Fibroblast of lung (primary cell): ENCODE measurements at regions not wholly inside any gene's neighbourhood (a gene's known extent, or its start where the extent isn't known, plus 50 kb on each side); places are given as distances from the start of the nearest gene placed in this dataset.

Experiments
- DNase-seq, 2 donors: peaks; one replicate each; pipeline versions ENCODE4 v3.0.0 to v3.0.0-alpha.2; 2010; ENCODE audit warnings: low read depth in 2 of 2
- H2AFZ ChIP-seq: 2 replicates; pipeline ENCODE4 v1.5.1; 2012; ENCODE audit warnings: low read length, control low read depth, inconsistent platforms
- H3K27ac ChIP-seq: 2 replicates; pipeline ENCODE4 v1.5.1; 2011; ENCODE audit warnings: low read length, control low read depth; ENCODE audit not compliant: insufficient read depth
- H3K27me3 ChIP-seq: 2 replicates; pipeline ENCODE4 v1.5.1; 2011; ENCODE audit warnings: mild to moderate bottlenecking, low read length; ENCODE audit not compliant: control insufficient read depth, insufficient read depth
- H3K36me3 ChIP-seq: 2 replicates; pipeline ENCODE4 v1.5.1; 2011; ENCODE audit warnings: low read length; ENCODE audit not compliant: control insufficient read depth, insufficient read depth
- H3K4me1 ChIP-seq: 2 replicates; pipeline ENCODE4 v1.5.1; 2011; ENCODE audit warnings: low read length; ENCODE audit not compliant: control insufficient read depth, insufficient read depth; ENCODE audit errors: extremely low read depth
- H3K4me2 ChIP-seq: 2 replicates; pipeline ENCODE4 v1.5.1; 2011; ENCODE audit warnings: low read length, control low read depth; ENCODE audit not compliant: insufficient read depth; ENCODE audit errors: extremely low read depth
- H3K4me3 ChIP-seq, 4 experiments: fragments of 200-600 bp in 1 of 4; sonication (generic) in 1 of 4; replicated peaks in 1 of 4; 2 replicates each; pipeline ENCODE4 v1.5.1; 2011 to 2016; ENCODE audit warnings: low read length in 4 of 4, low read depth in 3 of 4, mild to moderate bottlenecking in 3 of 4, control low read depth in 2 of 4, inconsistent platforms in 1 of 4, mixed read lengths in 1 of 4; ENCODE audit not compliant: insufficient read depth in 1 of 4; ENCODE audit errors: control extremely low read depth in 1 of 4
- H3K79me2 ChIP-seq: 2 replicates; pipeline ENCODE4 v1.5.1; 2012; ENCODE audit warnings: mild to moderate bottlenecking, low read length, inconsistent platforms; ENCODE audit not compliant: control insufficient read depth, insufficient read depth
- H3K9ac ChIP-seq: 2 replicates; pipeline ENCODE4 v1.5.1; 2011; ENCODE audit warnings: mild to moderate bottlenecking, low read length, control low read depth; ENCODE audit not compliant: insufficient read depth
- H3K9me3 ChIP-seq: 2 replicates; pipeline ENCODE4 v1.5.1; 2012; ENCODE audit warnings: low read depth, low read length; ENCODE audit not compliant: control insufficient read depth, insufficient read depth
- H4K20me1 ChIP-seq: 2 replicates; pipeline ENCODE4 v1.5.1; 2011; ENCODE audit warnings: low read length; ENCODE audit not compliant: control insufficient read depth, insufficient read depth; ENCODE audit errors: extremely low read depth
- EZH2 ChIP-seq: IDR thresholded peaks from 2 replicates; pipeline ENCODE4 v1.5.1; 2012; ENCODE audit warnings: low read length, control low read depth, mild to moderate bottlenecking; ENCODE audit errors: missing control alignments
- TF ChIP-seq, protein P1 (sequence below), 2 donors: IDR thresholded peaks in 1 of 2; conservative IDR thresholded peaks in 1 of 2; 1 replicate in 1 of 2; 2 replicates in 1 of 2; pipeline ENCODE4 v1.5.1; 2011 to 2012; ENCODE audit warnings: low read length in 2 of 2, control low read depth in 1 of 2, inconsistent platforms in 1 of 2, low read depth in 1 of 2, mild to moderate bottlenecking in 1 of 2

DNA sequence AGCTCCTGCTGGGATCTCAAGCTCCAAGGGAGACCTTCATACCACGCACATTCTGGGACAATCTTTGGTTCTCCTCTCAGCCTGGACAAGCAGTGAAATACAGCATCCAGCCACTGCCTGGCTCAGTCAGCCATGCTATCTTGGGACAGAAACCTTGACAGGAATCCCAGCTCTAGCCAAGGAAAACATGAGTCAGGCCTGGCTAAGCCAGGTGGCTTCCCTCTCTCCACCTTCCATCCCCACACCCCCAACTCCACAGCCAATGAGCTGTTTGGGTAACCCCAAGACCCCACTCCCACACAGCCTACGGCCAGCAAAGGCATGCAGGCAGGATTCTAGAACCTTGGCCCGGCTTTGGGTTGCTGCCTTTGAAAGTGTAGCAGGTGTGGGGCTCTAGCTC is 64.9 kb downstream of the MCFD2 start:
- Histone ChIP-seq H3K27me3 (no peaks in the 10 kb centered on the region), H3K4me2 (peak overlapping the region; percentile 70), H3K4me3 (peak overlapping the region in 1 of 4 experiments; percentile 32), H3K79me2 (peaks cover 2% of the 10 kb centered on the region), H4K20me1 (no peaks in the 10 kb centered on the region), H2AFZ (no peak overlapping the region), H3K4me1 (peaks cover 55% of the 10 kb centered on the region), H3K9ac (no peak overlapping the region), H3K9me3 (no peaks in the 10 kb centered on the region), H3K27ac (peak overlapping the region; percentile 97), H3K36me3 (no peaks in the 10 kb centered on the region)
- no peak for TF ChIP-seq EZH2
- peak; percentile 74 to 99 for DNase-seq

DNA sequence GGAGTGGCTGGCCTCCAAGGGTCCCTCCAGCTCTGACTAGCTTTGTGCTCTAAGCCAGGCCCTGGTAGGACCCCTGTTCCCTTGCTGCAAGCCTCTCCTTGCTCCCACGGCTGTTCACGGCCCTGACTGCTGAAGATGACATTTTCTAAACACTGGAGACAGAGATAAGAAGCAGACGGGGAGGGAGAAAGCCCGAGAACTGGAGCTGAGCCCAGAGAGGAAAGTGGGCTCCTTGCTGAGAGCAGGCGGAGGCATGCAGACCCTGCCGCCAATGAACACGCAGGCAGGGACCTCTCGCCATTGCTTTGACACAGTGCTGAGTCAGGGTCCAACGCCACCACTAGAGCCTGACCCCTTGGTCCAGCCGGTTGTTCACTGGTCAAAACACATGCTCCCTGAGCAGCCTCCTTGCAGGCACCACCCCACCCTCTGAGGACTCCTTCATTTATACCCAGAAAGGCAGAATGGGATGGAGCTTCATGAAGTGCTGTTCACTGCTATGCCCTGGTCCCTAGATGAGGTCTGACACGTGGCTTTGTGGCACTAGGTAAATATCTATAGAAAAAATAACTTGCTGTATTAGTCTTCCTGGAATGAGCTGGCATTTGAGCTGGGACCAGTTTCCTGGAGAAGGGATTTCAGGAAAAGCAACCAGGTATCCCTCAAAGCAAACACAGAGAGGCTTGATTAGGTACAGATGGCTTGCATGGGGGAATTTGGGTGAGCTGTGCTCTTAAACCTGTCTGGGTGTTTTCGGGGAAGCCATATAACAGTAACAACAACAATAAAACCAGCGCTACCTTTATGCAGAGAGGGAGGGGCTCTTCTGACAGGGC is 65.7 kb downstream of the MCFD2 start:
- H3K4me3 ChIP-seq, result peak overlapping the region in 3 of 4 experiments; percentile 6 to 32 (median 13)

DNA sequence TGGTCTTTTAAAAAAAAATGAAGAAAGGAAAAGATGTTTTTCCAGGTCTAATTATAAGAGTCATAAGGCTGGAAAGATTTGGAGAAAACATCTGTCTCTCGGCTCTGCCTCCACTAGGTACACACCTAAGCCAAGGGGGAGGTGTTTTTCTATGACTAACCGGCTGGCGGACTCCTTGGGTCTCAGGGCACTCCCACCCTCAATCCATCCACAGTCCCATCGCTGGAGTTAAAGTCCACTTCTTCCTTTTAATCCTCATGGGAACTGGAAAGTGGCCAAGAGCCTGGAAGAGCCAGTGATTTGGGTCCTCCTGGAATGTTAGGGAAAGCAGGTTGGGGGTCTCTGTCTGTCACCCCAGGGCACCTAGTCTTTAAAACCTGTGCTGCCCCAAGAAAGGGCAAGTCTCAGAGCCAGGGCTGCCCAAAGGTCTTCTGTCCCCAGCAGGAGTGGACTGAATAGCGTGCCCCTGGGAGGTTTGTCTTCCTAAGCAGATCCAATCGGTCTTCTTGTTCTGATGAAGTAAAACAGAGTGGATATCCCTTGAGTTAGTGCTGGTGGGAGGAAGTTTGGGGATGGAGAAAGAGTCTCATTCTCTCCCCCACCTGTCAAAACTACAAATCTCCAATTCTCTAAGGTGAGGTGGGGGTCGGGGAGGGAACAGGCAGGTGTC is 66.4 kb downstream of the MCFD2 start:
- Histone ChIP-seq H2AFZ (no peak overlapping the region), H3K36me3 (no peaks in the 10 kb centered on the region), H3K27ac (peak overlapping the region; percentile 97), H4K20me1 (no peaks in the 10 kb centered on the region), H3K27me3 (no peaks in the 10 kb centered on the region), H3K4me1 (peaks cover 44% of the 10 kb centered on the region), H3K4me2 (peak overlapping the region; percentile 70), H3K4me3 (no peak overlapping the region), H3K79me2 (peaks cover 2% of the 10 kb centered on the region), H3K9ac (peak overlapping the region; percentile 29), H3K9me3 (no peaks in the 10 kb centered on the region)
- peak in 1 of 2 donors; percentile 87 for DNase-seq
- TF ChIP-seq, protein P1, sequence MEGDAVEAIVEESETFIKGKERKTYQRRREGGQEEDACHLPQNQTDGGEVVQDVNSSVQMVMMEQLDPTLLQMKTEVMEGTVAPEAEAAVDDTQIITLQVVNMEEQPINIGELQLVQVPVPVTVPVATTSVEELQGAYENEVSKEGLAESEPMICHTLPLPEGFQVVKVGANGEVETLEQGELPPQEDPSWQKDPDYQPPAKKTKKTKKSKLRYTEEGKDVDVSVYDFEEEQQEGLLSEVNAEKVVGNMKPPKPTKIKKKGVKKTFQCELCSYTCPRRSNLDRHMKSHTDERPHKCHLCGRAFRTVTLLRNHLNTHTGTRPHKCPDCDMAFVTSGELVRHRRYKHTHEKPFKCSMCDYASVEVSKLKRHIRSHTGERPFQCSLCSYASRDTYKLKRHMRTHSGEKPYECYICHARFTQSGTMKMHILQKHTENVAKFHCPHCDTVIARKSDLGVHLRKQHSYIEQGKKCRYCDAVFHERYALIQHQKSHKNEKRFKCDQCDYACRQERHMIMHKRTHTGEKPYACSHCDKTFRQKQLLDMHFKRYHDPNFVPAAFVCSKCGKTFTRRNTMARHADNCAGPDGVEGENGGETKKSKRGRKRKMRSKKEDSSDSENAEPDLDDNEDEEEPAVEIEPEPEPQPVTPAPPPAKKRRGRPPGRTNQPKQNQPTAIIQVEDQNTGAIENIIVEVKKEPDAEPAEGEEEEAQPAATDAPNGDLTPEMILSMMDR (conservative IDR thresholded peaks at IDR 0.05 in 1 of 2, IDR thresholded peaks at IDR 0.05 in 1 of 2; ENCODE audit: low read depth in 1 of 2, low read length in 2 of 2), result no peak
- no peak for TF ChIP-seq EZH2

More for the DNA sequence above, 65.7 kb downstream of the MCFD2 start:
- no peaks in the 10 kb centered on the region for H3K36me3 ChIP-seq
- peaks cover 52% of the 10 kb centered on the region for H3K4me1 ChIP-seq
- no peaks in the 10 kb centered on the region for H3K27me3 ChIP-seq
- TF ChIP-seq, protein P1 (conservative IDR thresholded peaks at IDR 0.05 in 1 of 2, IDR thresholded peaks at IDR 0.05 in 1 of 2; ENCODE audit: low read depth in 1 of 2, low read length in 2 of 2), result no peak
- no peaks in the 10 kb centered on the region for H3K9me3 ChIP-seq
- peak; percentile 96 to 98 for DNase-seq
- no peaks in the 10 kb centered on the region for H4K20me1 ChIP-seq
- peaks cover 2% of the 10 kb centered on the region for H3K79me2 ChIP-seq
- no peak overlapping the region for H2AFZ ChIP-seq
- peak overlapping the region; percentile 70 for H3K4me2 ChIP-seq
- H3K9ac ChIP-seq, result peak overlapping the region; percentile 29
- H3K27ac ChIP-seq, result peak overlapping the region; percentile 97
